ENCODE measurements at regions not wholly inside any gene's neighbourhood (a gene's known extent, or its start where the extent isn't known, plus 50 kb on each side); places are given as distances from the start of the nearest gene placed in this dataset.

- intact Hi-C loops (cut with DNase I): no loop called here
- no peaks in the 10 kb centered on the region for H3K9me3 ChIP-seq
- H3K4me3 ChIP-seq: no peak overlapping the region
- no peak for TF ChIP-seq POLR2A (IDR thresholded peaks at IDR 0.05)
- no peak for TF ChIP-seq EP300 (IDR thresholded peaks at IDR 0.05)
- TF ChIP-seq CTCF (IDR thresholded peaks at IDR 0.05): no peak
- H3K36me3 ChIP-seq: no peaks in the 10 kb centered on the region
- no peak for DNase-seq
- WGBS, 3 donors: 54 to 73% (median 67%) methylated on average over 4 of the region's 4 CpGs
- no peaks in the 10 kb centered on the region for H3K4me1 ChIP-seq (ENCODE audit: insufficient read depth)
- no peak overlapping the region for H3K27ac ChIP-seq
- H3K27me3 ChIP-seq: no peaks in the 10 kb centered on the region
Measured at GRCh38 chr4:127446427-127446885, 186.3 kb upstream of the INTU start.

- DNase-seq: no peak
- H3K9me3 ChIP-seq: no peaks in the 10 kb centered on the region
- intact Hi-C loops (cut with DNase I): no loop called here
- no peak for TF ChIP-seq EP300 (IDR thresholded peaks at IDR 0.05)
- TF ChIP-seq POLR2A (IDR thresholded peaks at IDR 0.05): no peak
- no peak for TF ChIP-seq CTCF (IDR thresholded peaks at IDR 0.05)
- H3K27ac ChIP-seq: no peak overlapping the region
- H3K36me3 ChIP-seq: no peaks in the 10 kb centered on the region
- no peaks in the 10 kb centered on the region for H3K4me1 ChIP-seq (ENCODE audit: insufficient read depth)
- no peak overlapping the region for H3K4me3 ChIP-seq
- H3K27me3 ChIP-seq: no peaks in the 10 kb centered on the region
- 68 to 78% (median 73%) methylated on average over 1 of the region's 1 CpG for WGBS, 3 donors
Measured at GRCh38 chr4:127448986-127449385, 183.8 kb upstream of the INTU start.

GRCh38 chr4:127449449-127449848 lies 183.3 kb upstream of the INTU start:
- DNase-seq: no peak
- no peaks in the 10 kb centered on the region for H3K27me3 ChIP-seq
- H3K9me3 ChIP-seq: no peaks in the 10 kb centered on the region
- no peak overlapping the region for H3K4me3 ChIP-seq
- intact Hi-C loops (cut with DNase I): no loop called here
- TF ChIP-seq CTCF (IDR thresholded peaks at IDR 0.05) (no peak), POLR2A (IDR thresholded peaks at IDR 0.05) (no peak), EP300 (IDR thresholded peaks at IDR 0.05) (no peak)
- no peaks in the 10 kb centered on the region for H3K36me3 ChIP-seq
- no peaks in the 10 kb centered on the region for H3K4me1 ChIP-seq (ENCODE audit: insufficient read depth)
- no peak overlapping the region for H3K27ac ChIP-seq

- Histone ChIP-seq H3K4me3 (no peak overlapping the region), H3K36me3 (no peaks in the 10 kb centered on the region), H3K27me3 (no peaks in the 10 kb centered on the region), H3K27ac (no peak overlapping the region), H3K4me1 (ENCODE audit: insufficient read depth) (no peaks in the 10 kb centered on the region), H3K9me3 (no peaks in the 10 kb centered on the region)
- TF ChIP-seq CTCF (IDR thresholded peaks at IDR 0.05) (no peak), EP300 (IDR thresholded peaks at IDR 0.05) (no peak), POLR2A (IDR thresholded peaks at IDR 0.05) (no peak)
- intact Hi-C loops (cut with DNase I): no loop called here
- no peak for DNase-seq
- 55 to 88% (median 75%) methylated on average over 1 of the region's 1 CpG for WGBS, 3 donors
Measured at GRCh38 chr4:127450276-127450675, 182.5 kb upstream of the INTU start.

- TF ChIP-seq POLR2A (IDR thresholded peaks at IDR 0.05): no peak
- no peak for TF ChIP-seq CTCF (IDR thresholded peaks at IDR 0.05)
- TF ChIP-seq EP300 (IDR thresholded peaks at IDR 0.05): no peak
- no peaks in the 10 kb centered on the region for H3K27me3 ChIP-seq
- no peak for DNase-seq
- intact Hi-C loops (cut with DNase I): no loop called here
- no peaks in the 10 kb centered on the region for H3K36me3 ChIP-seq
- 49 to 75% (median 66%) methylated on average over 6 of the region's 6 CpGs for WGBS, 3 donors
- no peaks in the 10 kb centered on the region for H3K4me1 ChIP-seq (ENCODE audit: insufficient read depth)
- no peak overlapping the region for H3K27ac ChIP-seq
- no peak overlapping the region for H3K4me3 ChIP-seq
- H3K9me3 ChIP-seq: no peaks in the 10 kb centered on the region
Measured at GRCh38 chr4:127463883-127464282, 168.9 kb upstream of the INTU start.
